Stimulated activated effector memory CD8-positive, alpha-beta T cell treated with anti-CD3 and anti-CD28 coated beads, Interleukin-12 subunit alpha, Interleukin-12 subunit beta, amount 100 ng/mL, for 72 hours (primary cell): ENCODE measurements at regions not wholly inside any gene's neighbourhood (a gene's known extent, or its start where the extent isn't known, plus 50 kb on each side); places are given as distances from the start of the nearest gene placed in this dataset.
A peak's percentile ranks its signal among the peaks of the same experiment; 100 is the strongest.

ENCODE experiments used
- ATAC-seq: fragments of 150-1000 bp; cut with Tn5 transposase; 2 replicates; pipeline ENCODE4 v1.10.0; 2021
- DNase-seq, 2 donors: peaks; one replicate each; pipeline ENCODE4 v3.0.0; 2021 to 2022; ENCODE audit warnings: low spot score in 2 of 2
- H3K27ac Mint-ChIP-seq: one replicate; pipeline ENCODE4 v1.8.0; 2022; ENCODE audit warnings: mild to moderate bottlenecking, mixed read lengths
- H3K36me3 Mint-ChIP-seq: one replicate; pipeline ENCODE4 v1.8.0; 2022; ENCODE audit warnings: mild to moderate bottlenecking, mixed read lengths
- H3K4me1 Mint-ChIP-seq: one replicate; pipeline ENCODE4 v1.8.0; 2022; ENCODE audit warnings: mixed read lengths
- H3K4me3 Mint-ChIP-seq: one replicate; pipeline ENCODE4 v1.8.0; 2022; ENCODE audit warnings: mild to moderate bottlenecking, mixed read lengths
- H3K9me3 Mint-ChIP-seq: one replicate; pipeline ENCODE4 v1.8.0; 2022; ENCODE audit warnings: mixed read lengths

GRCh38 chr18:76571689-76572088 is 76.6 kb upstream of the ZNF516 start:
- DNase-seq (no peak), ATAC-seq (no peak)
- no peaks in the 10 kb centered on the region for H3K9me3 Mint-ChIP-seq
- no peak overlapping the region for H3K4me3 Mint-ChIP-seq
- no peaks in the 10 kb centered on the region for H3K36me3 Mint-ChIP-seq
- no peak overlapping the region for H3K27ac Mint-ChIP-seq
- no peaks in the 10 kb centered on the region for H3K4me1 Mint-ChIP-seq

DNA sequence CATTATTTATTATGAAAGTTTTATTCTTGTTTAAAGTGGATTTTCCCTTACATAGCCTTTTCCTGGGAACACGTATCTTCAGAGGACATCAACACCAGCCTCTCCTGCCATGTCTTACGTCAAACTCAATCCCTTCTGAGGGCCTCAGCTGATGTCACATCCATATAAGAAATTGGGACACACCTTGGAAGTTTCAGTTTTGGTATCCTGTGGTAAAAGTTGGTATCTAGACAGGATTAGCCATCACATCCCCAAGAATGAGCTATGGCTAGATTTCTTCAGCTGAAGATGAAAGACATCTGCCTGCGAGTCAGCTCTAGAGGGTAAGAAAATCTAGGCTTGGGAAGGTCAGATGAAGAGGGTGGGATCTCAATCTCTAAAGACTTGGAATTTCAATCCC is 75.8 kb upstream of the ZNF516 start:
- Mint-ChIP-seq H3K9me3 (no peaks in the 10 kb centered on the region), H3K27ac (no peak overlapping the region), H3K36me3 (no peaks in the 10 kb centered on the region), H3K4me1 (no peaks in the 10 kb centered on the region), H3K4me3 (no peak overlapping the region)
- no peak for DNase-seq
- ATAC-seq, result no peak

GRCh38 chr18:76569644-76570419 is 74.8 kb upstream of the ZNF516 start:
- no peaks in the 10 kb centered on the region for H3K36me3 Mint-ChIP-seq
- H3K4me1 Mint-ChIP-seq, result no peaks in the 10 kb centered on the region
- ATAC-seq, result no peak
- H3K4me3 Mint-ChIP-seq, result no peak overlapping the region
- H3K27ac Mint-ChIP-seq, result no peak overlapping the region
- no peak for DNase-seq
- no peaks in the 10 kb centered on the region for H3K9me3 Mint-ChIP-seq

DNA sequence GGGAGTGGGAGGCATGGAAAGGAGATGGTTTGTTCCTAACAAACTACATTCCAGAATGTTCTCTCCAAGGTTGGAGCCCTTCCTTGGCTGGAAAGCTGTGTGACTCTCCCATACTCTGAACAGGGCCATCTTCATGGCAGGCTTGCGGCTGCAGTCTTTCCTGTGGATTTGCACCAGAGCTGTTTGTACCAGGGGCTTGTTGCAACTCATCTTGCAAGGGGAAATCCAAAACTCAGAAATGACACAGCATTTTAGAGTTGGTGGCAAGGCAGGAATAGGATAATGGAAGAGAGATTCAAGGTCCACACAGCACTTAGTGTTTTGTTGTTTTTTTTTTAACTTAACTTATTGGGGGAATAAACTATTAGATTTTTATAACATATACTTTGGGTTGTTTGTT is 73.7 kb upstream of the ZNF516 start:
- no peaks in the 10 kb centered on the region for H3K9me3 Mint-ChIP-seq

DNA sequence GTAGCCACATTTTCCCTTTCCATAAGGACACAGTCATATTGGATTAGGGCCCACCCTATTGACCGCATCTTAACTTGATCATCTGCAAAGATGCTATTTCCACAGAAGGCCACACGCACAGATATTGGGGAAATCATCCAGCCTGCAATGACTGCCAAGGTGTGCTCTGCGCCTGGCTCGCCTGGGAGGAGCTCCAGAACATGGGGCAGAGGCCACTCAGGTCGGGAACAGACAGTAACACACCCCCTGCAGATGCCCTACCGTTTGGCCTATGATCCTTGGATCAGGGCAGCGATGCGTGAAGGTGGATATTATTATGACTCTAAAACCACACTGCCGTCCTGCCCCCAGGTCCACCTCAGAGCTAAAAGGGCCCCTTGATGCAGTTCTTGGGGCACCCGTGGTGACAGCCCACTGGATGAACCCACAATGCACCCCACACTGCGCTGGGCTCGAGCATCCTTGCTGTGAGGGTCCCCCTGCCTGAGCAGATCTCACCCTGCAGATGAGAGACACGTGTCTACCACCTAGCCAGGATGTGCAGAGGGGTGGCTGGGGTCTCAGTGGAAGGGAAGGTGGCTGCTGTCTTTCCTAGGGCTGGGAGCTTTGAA is 72.9 kb upstream of the ZNF516 start:
- no peaks in the 10 kb centered on the region for H3K9me3 Mint-ChIP-seq
- no peaks in the 10 kb centered on the region for H3K36me3 Mint-ChIP-seq
- no peaks in the 10 kb centered on the region for H3K4me1 Mint-ChIP-seq
- ATAC-seq, result peak; percentile 16
- no peak overlapping the region for H3K4me3 Mint-ChIP-seq
- H3K27ac Mint-ChIP-seq, result no peak overlapping the region
- DNase-seq, result no peak

More for the DNA sequence above, 73.7 kb upstream of the ZNF516 start:
- no peak overlapping the region for H3K27ac Mint-ChIP-seq
- no peaks in the 10 kb centered on the region for H3K36me3 Mint-ChIP-seq
- H3K4me1 Mint-ChIP-seq, result no peaks in the 10 kb centered on the region
- no peak for DNase-seq
- no peak for ATAC-seq
- H3K4me3 Mint-ChIP-seq, result no peak overlapping the region

GRCh38 chr18:76566987-76567386 is 71.9 kb upstream of the ZNF516 start:
- Mint-ChIP-seq H3K4me1 (no peaks in the 10 kb centered on the region), H3K27ac (no peak overlapping the region), H3K36me3 (no peaks in the 10 kb centered on the region), H3K9me3 (no peaks in the 10 kb centered on the region), H3K4me3 (no peak overlapping the region)
- no peak for ATAC-seq
- no peak for DNase-seq

DNA sequence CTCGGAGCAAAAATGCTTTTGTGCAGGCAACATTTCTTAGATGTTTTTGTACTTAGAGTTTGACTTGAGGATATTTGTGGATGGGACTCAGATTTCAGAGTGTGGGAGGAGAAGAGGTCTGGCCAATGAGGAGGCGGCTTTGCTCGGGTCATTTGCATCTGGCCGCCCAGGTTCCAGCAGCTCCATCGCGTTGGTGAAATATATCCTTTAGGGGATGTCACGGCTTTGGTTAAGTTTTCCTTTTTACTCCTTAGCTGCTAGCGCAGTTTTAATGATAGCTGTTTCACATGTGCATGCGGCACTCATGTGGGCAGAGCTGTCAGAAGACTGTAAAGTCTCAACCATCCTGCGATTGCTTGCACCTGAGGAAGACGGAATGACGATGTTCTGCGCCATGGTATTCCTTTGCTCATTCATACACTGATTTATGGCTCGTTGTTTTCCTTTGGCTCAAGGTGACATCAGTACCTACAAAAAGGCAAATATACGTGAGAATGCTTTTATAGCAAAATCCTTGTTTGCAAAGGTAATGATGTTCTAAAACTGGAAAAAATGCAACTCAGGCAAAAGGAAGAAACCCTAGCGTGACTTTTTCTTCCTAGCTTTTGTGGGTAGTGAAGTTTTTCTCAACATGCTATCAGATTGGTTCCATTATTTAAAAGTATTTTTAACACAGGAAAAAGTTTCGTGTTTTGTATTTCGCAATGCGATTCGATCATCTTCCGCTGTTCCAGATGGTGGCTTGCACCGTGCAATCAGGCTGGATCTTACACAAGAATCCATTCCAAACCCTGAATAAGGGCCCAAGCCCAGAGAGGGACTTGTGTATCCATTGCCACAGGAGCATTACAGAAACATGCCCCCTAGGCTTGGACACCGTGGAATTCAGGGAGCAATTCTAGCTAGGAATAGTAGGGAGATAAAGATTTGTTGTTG is 70.5 kb upstream of the ZNF516 start:
- Mint-ChIP-seq H3K27ac (no peak overlapping the region), H3K4me1 (no peaks in the 10 kb centered on the region)
- no peak for ATAC-seq

DNA sequence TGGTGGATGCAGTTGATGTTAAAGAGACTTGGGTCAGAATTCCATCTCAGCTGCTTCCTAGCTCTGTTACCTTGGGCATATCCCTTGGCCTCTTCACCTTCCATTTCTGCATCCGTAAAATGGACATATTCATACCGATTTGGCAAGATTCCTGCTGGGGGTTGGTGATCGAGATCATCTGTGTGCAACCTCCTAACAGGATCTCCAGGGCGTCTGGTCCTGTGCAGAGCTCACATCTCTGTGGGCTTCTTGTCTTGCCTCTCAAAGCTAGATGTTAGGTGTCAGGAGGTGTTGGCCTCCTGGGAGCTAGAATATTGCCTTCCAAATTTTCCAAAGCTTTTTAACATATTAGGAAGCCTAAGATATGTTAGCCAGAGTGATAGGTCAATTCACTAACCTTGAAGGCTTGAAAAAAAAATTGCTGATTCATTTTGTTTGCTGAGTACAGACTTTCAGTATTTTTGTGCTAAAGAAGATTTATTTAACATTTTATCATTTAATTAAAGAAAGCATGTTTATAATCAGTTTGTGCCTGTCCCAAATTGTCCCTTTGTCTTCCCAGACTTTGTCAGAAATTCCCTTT is 69.7 kb upstream of the ZNF516 start:
- no peaks in the 10 kb centered on the region for H3K9me3 Mint-ChIP-seq
- no peak overlapping the region for H3K27ac Mint-ChIP-seq
- H3K36me3 Mint-ChIP-seq, result no peaks in the 10 kb centered on the region
- no peaks in the 10 kb centered on the region for H3K4me1 Mint-ChIP-seq
- DNase-seq (no peak), ATAC-seq (no peak)
- H3K4me3 Mint-ChIP-seq, result no peak overlapping the region

More for the DNA sequence above, 70.5 kb upstream of the ZNF516 start:
- Mint-ChIP-seq H3K4me3 (no peak overlapping the region), H3K9me3 (no peaks in the 10 kb centered on the region), H3K36me3 (no peaks in the 10 kb centered on the region)
- DNase-seq, result no peak

- Mint-ChIP-seq H3K9me3 (no peaks in the 10 kb centered on the region), H3K36me3 (no peaks in the 10 kb centered on the region), H3K4me3 (no peak overlapping the region), H3K27ac (no peak overlapping the region), H3K4me1 (no peaks in the 10 kb centered on the region)
- ATAC-seq, result no peak
- no peak for DNase-seq
These were observed 69.1 kb upstream of the ZNF516 start for GRCh38 chr18:76564117-76564516.

- Mint-ChIP-seq H3K4me3 (no peak overlapping the region), H3K4me1 (no peaks in the 10 kb centered on the region), H3K36me3 (no peaks in the 10 kb centered on the region), H3K9me3 (no peaks in the 10 kb centered on the region), H3K27ac (no peak overlapping the region)
- DNase-seq (no peak), ATAC-seq (no peak)
These were observed 67.5 kb upstream of the ZNF516 start for GRCh38 chr18:76562286-76563122.

DNA sequence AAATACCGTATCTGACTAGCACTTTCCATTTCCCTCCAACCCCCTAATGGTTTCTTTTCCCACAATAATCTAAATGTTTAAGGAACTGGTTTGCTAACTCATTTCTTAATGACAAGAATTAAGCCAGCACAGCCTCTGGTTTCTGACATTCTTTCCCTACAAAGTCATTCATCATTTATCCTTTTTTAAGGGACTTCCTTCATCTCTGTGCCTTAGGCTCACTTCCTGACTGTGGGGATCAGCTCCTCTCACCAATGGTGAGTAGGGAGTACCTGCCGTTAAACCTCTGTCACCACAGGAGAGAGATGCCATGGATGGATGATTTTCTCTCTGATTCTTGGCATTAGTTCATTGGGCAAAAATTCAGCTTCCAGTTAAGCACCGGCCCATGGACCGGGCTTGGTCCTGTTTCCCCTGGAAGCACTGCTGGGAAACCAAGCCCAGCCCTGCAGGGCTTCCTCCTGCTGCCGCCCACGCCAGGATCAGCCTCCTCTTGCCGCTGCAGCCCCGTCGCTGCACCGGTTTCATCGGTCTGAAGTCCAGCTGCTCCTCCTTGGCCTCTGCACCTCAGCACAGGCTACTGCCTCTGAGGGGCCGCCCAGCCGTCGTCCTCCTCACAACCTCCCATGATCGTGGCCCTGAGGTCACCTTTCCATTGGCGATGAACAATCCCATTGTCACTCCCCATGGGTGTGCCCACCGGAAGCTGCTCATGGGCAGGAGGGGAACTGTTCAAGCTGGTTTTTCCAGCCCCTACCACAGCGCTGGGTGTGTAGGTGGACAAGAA is 64.0 kb upstream of the ZNF516 start:
- DNase-seq (no peak), ATAC-seq (no peak)
- H3K9me3 Mint-ChIP-seq, result no peaks in the 10 kb centered on the region
- H3K27ac Mint-ChIP-seq, result no peak overlapping the region
- H3K4me1 Mint-ChIP-seq, result no peaks in the 10 kb centered on the region
- H3K4me3 Mint-ChIP-seq, result no peak overlapping the region
- H3K36me3 Mint-ChIP-seq, result no peaks in the 10 kb centered on the region

GRCh38 chr18:76557026-76557575 is 62.1 kb upstream of the ZNF516 start:
- Mint-ChIP-seq H3K4me1 (no peaks in the 10 kb centered on the region), H3K9me3 (no peaks in the 10 kb centered on the region), H3K4me3 (no peak overlapping the region), H3K27ac (no peak overlapping the region), H3K36me3 (no peaks in the 10 kb centered on the region)
- DNase-seq (no peak), ATAC-seq (no peak)

- Mint-ChIP-seq H3K27ac (no peak overlapping the region), H3K36me3 (no peaks in the 10 kb centered on the region), H3K4me3 (no peak overlapping the region), H3K4me1 (no peaks in the 10 kb centered on the region), H3K9me3 (no peaks in the 10 kb centered on the region)
- DNase-seq, result no peak
- ATAC-seq, result no peak
These were observed 59.6 kb upstream of the ZNF516 start for GRCh38 chr18:76554547-76555222.
